A673 (cell line): ENCODE measurements at regions not wholly inside any gene's neighbourhood (a gene's known extent, or its start where the extent isn't known, plus 50 kb on each side); places are given as distances from the start of the nearest gene placed in this dataset.

ENCODE experiments used
- EZH2 ChIP-seq: fragments of 200-600 bp; sonication (generic); IDR thresholded peaks from 2 replicates; pipeline ENCODE4 v1.6.1; 2017; ENCODE audit warnings: borderline replicate concordance, low read depth, mild to moderate bottlenecking, mixed read lengths, antibody characterized with exemption, low read length; ENCODE audit not compliant: poor library complexity, severe bottlenecking
- TF ChIP-seq, protein P1 (sequence below): fragments of 300-800, 200-600 bp; sonication (generic); conservative IDR thresholded peaks from 2 replicates; pipeline ENCODE4 v1.5.1; 2017; ENCODE audit warnings: low read depth, mild to moderate bottlenecking, antibody characterized with exemption, low read length, moderate library complexity, mixed read lengths

DNA sequence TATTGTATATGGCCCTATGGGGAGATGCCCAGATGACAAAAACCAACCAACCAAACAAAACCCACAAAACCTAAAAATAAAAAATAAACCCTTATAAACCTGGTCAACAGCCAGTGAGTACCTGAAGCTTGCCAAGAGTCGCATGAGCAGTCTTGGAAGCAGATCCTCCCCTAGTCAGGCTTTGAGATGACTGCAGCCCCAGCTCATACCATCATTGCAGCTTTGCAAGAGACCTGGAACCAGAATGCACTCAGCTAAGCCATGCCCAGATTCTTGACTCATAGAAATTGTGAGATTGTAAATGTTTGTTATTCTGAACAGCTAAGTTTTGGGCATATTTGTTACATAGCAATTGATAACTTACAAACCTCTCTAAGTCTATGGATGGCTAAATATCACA is 326.8 kb downstream of the HLX start:
- TF ChIP-seq EZH2: no peak
- TF ChIP-seq, protein P1, sequence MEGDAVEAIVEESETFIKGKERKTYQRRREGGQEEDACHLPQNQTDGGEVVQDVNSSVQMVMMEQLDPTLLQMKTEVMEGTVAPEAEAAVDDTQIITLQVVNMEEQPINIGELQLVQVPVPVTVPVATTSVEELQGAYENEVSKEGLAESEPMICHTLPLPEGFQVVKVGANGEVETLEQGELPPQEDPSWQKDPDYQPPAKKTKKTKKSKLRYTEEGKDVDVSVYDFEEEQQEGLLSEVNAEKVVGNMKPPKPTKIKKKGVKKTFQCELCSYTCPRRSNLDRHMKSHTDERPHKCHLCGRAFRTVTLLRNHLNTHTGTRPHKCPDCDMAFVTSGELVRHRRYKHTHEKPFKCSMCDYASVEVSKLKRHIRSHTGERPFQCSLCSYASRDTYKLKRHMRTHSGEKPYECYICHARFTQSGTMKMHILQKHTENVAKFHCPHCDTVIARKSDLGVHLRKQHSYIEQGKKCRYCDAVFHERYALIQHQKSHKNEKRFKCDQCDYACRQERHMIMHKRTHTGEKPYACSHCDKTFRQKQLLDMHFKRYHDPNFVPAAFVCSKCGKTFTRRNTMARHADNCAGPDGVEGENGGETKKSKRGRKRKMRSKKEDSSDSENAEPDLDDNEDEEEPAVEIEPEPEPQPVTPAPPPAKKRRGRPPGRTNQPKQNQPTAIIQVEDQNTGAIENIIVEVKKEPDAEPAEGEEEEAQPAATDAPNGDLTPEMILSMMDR: no peak
